ENCODE measurements at regions not wholly inside any gene's neighbourhood (a gene's known extent, or its start where the extent isn't known, plus 50 kb on each side); places are given as distances from the start of the nearest gene placed in this dataset.

DNA sequence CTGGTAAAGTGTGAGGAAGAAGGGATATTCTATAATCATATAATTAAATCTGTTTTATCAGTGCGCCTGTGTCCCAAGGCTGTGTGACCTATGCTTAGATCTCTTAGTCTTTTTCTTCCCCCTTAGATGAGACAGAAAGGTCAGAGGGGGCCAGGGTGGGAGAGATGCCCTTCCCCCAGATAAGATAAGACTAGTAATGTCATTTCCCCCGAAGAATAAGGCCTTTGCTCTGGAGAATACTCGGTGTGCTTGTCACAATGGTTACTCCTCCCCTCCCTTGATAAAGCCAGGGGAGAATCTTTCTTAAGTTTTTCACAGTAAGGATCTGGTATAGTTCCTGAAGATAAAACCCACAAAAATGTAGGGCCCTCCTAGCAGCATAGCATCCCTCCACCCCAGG lies 1041.8 kb downstream of the SORCS3 start:
- H3K23me2 ChIP-seq (ENCODE audit: low read depth, low read length), result no peaks in the 10 kb centered on the region
- no peak overlapping the region for H3K27ac ChIP-seq (ENCODE audit: low read depth, low read length)
- H4K5ac ChIP-seq (ENCODE audit: insufficient read length, low read depth, low read length), result no peak overlapping the region
- DNase-seq (ENCODE audit: low read depth in 1 of 2, low spot score in 2 of 2) (no peak), FAIRE-seq (no peak)
- H2BK120ac ChIP-seq (replicated peaks; ENCODE audit: low read depth, low read length), result no peak overlapping the region
- no peak overlapping the region for H3K4ac ChIP-seq (replicated peaks; ENCODE audit: insufficient read length, low read depth, low read length)
- H3K9ac ChIP-seq (replicated peaks in 1 of 4; ENCODE audit: extremely low read depth in 1 of 4, low read depth in 3 of 4, low read length in 3 of 4), result no peak overlapping the region
- no peaks in the 10 kb centered on the region for H3K36me3 ChIP-seq (ENCODE audit: control insufficient read depth in 2 of 4, insufficient read depth in 4 of 4, low read length in 3 of 4)
- no peaks in the 10 kb centered on the region for H3K79me1 ChIP-seq (ENCODE audit: low read depth, low read length)
- H3K18ac ChIP-seq (ENCODE audit: extremely low read depth, low read length), result no peak overlapping the region
- no peak overlapping the region for H3K14ac ChIP-seq (ENCODE audit: insufficient read length)
- H2BK12ac ChIP-seq (ENCODE audit: low read depth, low read length), result no peak overlapping the region
- H4K91ac ChIP-seq (replicated peaks; ENCODE audit: insufficient read length, low read length), result no peak overlapping the region
- WGBS, 2 experiments (ENCODE audit: extremely low coverage in 1 of 2, insufficient coverage in 1 of 2, insufficient read length in 1 of 2, insufficient replicate concordance in 2 of 2, low coverage in 1 of 2, low lambda C conversion rate in 2 of 2, missing lambda C conversion rate in 1 of 2), result 85% methylated on average over 3 of the region's 3 CpGs; no CpG with 5 or more reads in 1 of the 2 experiments
- H3K4me1 ChIP-seq (replicated peaks in 1 of 4; ENCODE audit: control insufficient read depth in 3 of 4, insufficient read depth in 4 of 4, low read length in 3 of 4), result peaks cover 0 to 8% (median 0%) of the 10 kb centered on the region in 4 experiments; a peak in 1 of 7 replicates
- no peak overlapping the region for H4K8ac ChIP-seq (ENCODE audit: extremely low read depth, insufficient read depth, low read length)
- no peak overlapping the region for H3K23ac ChIP-seq (ENCODE audit: insufficient read length)
- H3K79me2 ChIP-seq (ENCODE audit: control insufficient read depth in 1 of 2, insufficient read depth in 2 of 2, low read length in 2 of 2), result no peaks in the 10 kb centered on the region
- no peaks in the 10 kb centered on the region for H3K9me3 ChIP-seq (ENCODE audit: insufficient read depth in 2 of 2, low read depth in 1 of 2, low read length in 1 of 2)
- no peaks in the 10 kb centered on the region for H3K27me3 ChIP-seq (replicated peaks in 1 of 4; ENCODE audit: control insufficient read depth in 3 of 4, extremely low read depth in 1 of 4, insufficient read depth in 3 of 4, low read length in 3 of 4)
- CTCF ChIA-PET (ENCODE audit: partially characterized antibody), result interaction anchor here (1.2 kb wide), 1 partner anchor 619 kb away, joined by 3 read pairs; no protein-coding TSS in a partner anchor
- no peak overlapping the region; a peak in 2 of 4 replicates for H3K4me2 ChIP-seq (ENCODE audit: insufficient read depth in 1 of 2, low read depth in 2 of 2, low read length in 2 of 2)
- H2BK5ac ChIP-seq (ENCODE audit: low read depth, low read length), result no peak overlapping the region
- no peak overlapping the region for H2AK5ac ChIP-seq (ENCODE audit: low read depth, low read length)
- H3K4me3 ChIP-seq (ENCODE audit: extremely low read depth in 1 of 4, insufficient read depth in 2 of 4, low read depth in 3 of 4, low read length in 4 of 4), result no peak overlapping the region
- H4K20me1 ChIP-seq (replicated peaks in 1 of 2; ENCODE audit: control insufficient read depth in 1 of 2, insufficient read depth in 2 of 2, low read length in 2 of 2), result no peaks in the 10 kb centered on the region
- no peak overlapping the region for H2BK15ac ChIP-seq (ENCODE audit: low read length)
- H2BK20ac ChIP-seq (ENCODE audit: low read length), result no peak overlapping the region
- no peak overlapping the region for H3K56ac ChIP-seq (replicated peaks; ENCODE audit: insufficient read length, low read depth, low read length)
- POLR2A ChIA-PET (ENCODE audit: partially characterized antibody), result no interaction called here
- 0 out of 2 replicates have a peak overlapping the region, but pooled peaks have one; percentile 2 for H2AFZ ChIP-seq (ENCODE audit: low read length)
- TF ChIP-seq CBX5 (IDR thresholded peaks at IDR 0.05; ENCODE audit: low read depth, low read length) (no peak), TEAD4 (IDR thresholded peaks at IDR 0.05; ENCODE audit: low read depth, low read length) (no peak), EGR1 (IDR thresholded peaks at IDR 0.05; ENCODE audit: borderline replicate concordance, low read depth, low read length) (no peak), SIRT6 (IDR thresholded peaks at IDR 0.05; ENCODE audit: low read length) (no peak), EZH2 (IDR thresholded peaks at IDR 0.05; ENCODE audit: low read depth, low read length, severe bottlenecking) (no peak), GABPA (IDR thresholded peaks at IDR 0.05; ENCODE audit: borderline replicate concordance, insufficient read depth, low read length) (no peak), CEBPB (IDR thresholded peaks at IDR 0.05; ENCODE audit: low read depth, low read length) (no peak), SP4 (IDR thresholded peaks at IDR 0.05; ENCODE audit: low read length) (no peak), ASH2L (IDR thresholded peaks at IDR 0.05; ENCODE audit: low read length) (no peak), BCL11A (IDR thresholded peaks at IDR 0.05; ENCODE audit: low read depth in 2 of 2, low read length in 2 of 2) (no peak)
- TF ChIP-seq, protein P1, sequence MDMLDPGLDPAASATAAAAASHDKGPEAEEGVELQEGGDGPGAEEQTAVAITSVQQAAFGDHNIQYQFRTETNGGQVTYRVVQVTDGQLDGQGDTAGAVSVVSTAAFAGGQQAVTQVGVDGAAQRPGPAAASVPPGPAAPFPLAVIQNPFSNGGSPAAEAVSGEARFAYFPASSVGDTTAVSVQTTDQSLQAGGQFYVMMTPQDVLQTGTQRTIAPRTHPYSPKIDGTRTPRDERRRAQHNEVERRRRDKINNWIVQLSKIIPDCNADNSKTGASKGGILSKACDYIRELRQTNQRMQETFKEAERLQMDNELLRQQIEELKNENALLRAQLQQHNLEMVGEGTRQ (IDR thresholded peaks at IDR 0.05; ENCODE audit: low read length), result no peak
- TF ChIP-seq, protein P2, sequence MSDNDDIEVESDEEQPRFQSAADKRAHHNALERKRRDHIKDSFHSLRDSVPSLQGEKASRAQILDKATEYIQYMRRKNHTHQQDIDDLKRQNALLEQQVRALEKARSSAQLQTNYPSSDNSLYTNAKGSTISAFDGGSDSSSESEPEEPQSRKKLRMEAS (IDR thresholded peaks at IDR 0.05), result no peak
